Liver (tissue), 8 donors: ENCODE measurements at regions not wholly inside any gene's neighbourhood (a gene's known extent, or its start where the extent isn't known, plus 50 kb on each side); places are given as distances from the start of the nearest gene placed in this dataset.

ENCODE experiments used
- DNase-seq: peaks from one replicate; pipeline ENCODE4 v3.0.0-alpha.2; 2017; ENCODE audit warnings: low spot score
- H3K27ac ChIP-seq, 2 donors: one replicate each; pipeline ENCODE4 v1.7.0; 2013; ENCODE audit warnings: inconsistent platforms in 2 of 2, low read length in 2 of 2, control low read depth in 1 of 2, low read depth in 1 of 2, mild to moderate bottlenecking in 1 of 2
- H3K27me3 ChIP-seq, 4 donors: one replicate each; pipeline versions ENCODE4 v1.6.1 to v1.7.0; 2013; ENCODE audit warnings: low read length in 3 of 4, inconsistent platforms in 1 of 4, mild to moderate bottlenecking in 1 of 4, moderate library complexity in 1 of 4; ENCODE audit not compliant: control insufficient read depth in 4 of 4, insufficient read depth in 4 of 4
- H3K36me3 ChIP-seq, 4 donors: one replicate each; pipeline versions ENCODE4 v1.6.1 to v1.7.0; 2013; ENCODE audit warnings: low read length in 3 of 4, mild to moderate bottlenecking in 3 of 4, low read depth in 1 of 4, moderate library complexity in 1 of 4; ENCODE audit not compliant: control insufficient read depth in 4 of 4, insufficient read depth in 3 of 4
- H3K4me1 ChIP-seq, 4 donors: one replicate each; pipeline versions ENCODE4 v1.6.1 to v1.7.0; 2013; ENCODE audit warnings: low read length in 3 of 4, mild to moderate bottlenecking in 3 of 4, moderate library complexity in 1 of 4; ENCODE audit not compliant: control insufficient read depth in 4 of 4, insufficient read depth in 4 of 4
- H3K4me3 ChIP-seq, 3 donors: one replicate each; pipeline versions ENCODE4 v1.6.1 to v1.7.0; 2013; ENCODE audit warnings: low read length in 3 of 3, control low read depth in 1 of 3, low read depth in 1 of 3, mild to moderate bottlenecking in 1 of 3
- H3K9ac ChIP-seq, 2 donors: one replicate each; pipeline ENCODE4 v1.7.0; 2013; ENCODE audit warnings: low read length in 2 of 2, mild to moderate bottlenecking in 2 of 2, moderate library complexity in 2 of 2, control low read depth in 1 of 2, low read depth in 1 of 2
- H3K9me3 ChIP-seq, 4 donors: one replicate each; pipeline versions ENCODE4 v1.6.1 to v1.7.0; 2013; ENCODE audit warnings: low read length in 3 of 4; ENCODE audit not compliant: control insufficient read depth in 4 of 4
- EGR1 ChIP-seq, 2 donors: IDR thresholded peaks; 2 replicates each; pipeline ENCODE4 v1.6.1; 2016 to 2018; ENCODE audit warnings: antibody characterized with exemption in 2 of 2, low read depth in 2 of 2
- FOXA1 ChIP-seq: IDR thresholded peaks from 2 replicates; pipeline ENCODE4 v1.6.1; 2016; ENCODE audit warnings: antibody characterized with exemption
- JUND ChIP-seq, 2 donors: IDR thresholded peaks; 2 replicates each; pipeline ENCODE4 v1.6.1; 2016; ENCODE audit warnings: antibody characterized with exemption in 2 of 2
- NR2F2 ChIP-seq: IDR thresholded peaks from 2 replicates; pipeline ENCODE4 v1.6.1; 2016; ENCODE audit warnings: antibody characterized with exemption
- RAD21 ChIP-seq, 2 donors: IDR thresholded peaks; 2 replicates each; pipeline ENCODE4 v1.6.1; 2016; ENCODE audit warnings: antibody characterized with exemption in 2 of 2, mild to moderate bottlenecking in 2 of 2
- RXRA ChIP-seq, 2 donors: IDR thresholded peaks; 2 replicates each; pipeline ENCODE4 v1.6.1; 2017 to 2018; ENCODE audit warnings: antibody characterized with exemption in 2 of 2, mild to moderate bottlenecking in 1 of 2
- SP1 ChIP-seq: IDR thresholded peaks from 2 replicates; pipeline ENCODE4 v1.6.1; 2018; ENCODE audit warnings: antibody characterized with exemption, mild to moderate bottlenecking
- TAF1 ChIP-seq: conservative IDR thresholded peaks from 2 replicates; pipeline ENCODE4 v1.6.1; 2016; ENCODE audit warnings: antibody characterized with exemption, mild to moderate bottlenecking
- YY1 ChIP-seq: IDR thresholded peaks from 2 replicates; pipeline ENCODE4 v1.6.1; 2016; ENCODE audit warnings: antibody characterized with exemption, mild to moderate bottlenecking
- WGBS: extraction: QIAGEN DNeasy Blood & Tissue Kit; methylation state at CpG from one replicate; pipeline ENCODE4 v1.1.7; 2013; 5-methylcytosine and 5-hydroxymethylcytosine counted together
- TF ChIP-seq, protein P1 (sequence below): fragments of 150-350 bp; IDR thresholded peaks from 2 replicates; pipeline ENCODE4 v1.5.1; 2017; ENCODE audit warnings: improper control_type of control experiment, low read depth, low read length; ENCODE audit not compliant: missing input control
- TF ChIP-seq, protein P2 (sequence below): IDR thresholded peaks from 2 replicates; pipeline ENCODE4 v1.6.1; 2016; ENCODE audit warnings: antibody characterized with exemption
- TF ChIP-seq, protein P3 (sequence below): IDR thresholded peaks from 2 replicates; pipeline ENCODE4 v1.6.1; 2016; ENCODE audit warnings: antibody characterized with exemption
- TF ChIP-seq, protein P4 (sequence below): IDR thresholded peaks from 2 replicates; pipeline ENCODE4 v1.6.1; 2016; ENCODE audit warnings: antibody characterized with exemption, mild to moderate bottlenecking
- TF ChIP-seq, protein P5 (sequence below): IDR thresholded peaks from 2 replicates; pipeline ENCODE4 v1.6.1; 2016; ENCODE audit warnings: antibody characterized with exemption
- donor health status: healthy.
- donor health status: healthy.
- donor health status: healthy.
- donor health status: healthy.
- donor health status: healthy.

DNA sequence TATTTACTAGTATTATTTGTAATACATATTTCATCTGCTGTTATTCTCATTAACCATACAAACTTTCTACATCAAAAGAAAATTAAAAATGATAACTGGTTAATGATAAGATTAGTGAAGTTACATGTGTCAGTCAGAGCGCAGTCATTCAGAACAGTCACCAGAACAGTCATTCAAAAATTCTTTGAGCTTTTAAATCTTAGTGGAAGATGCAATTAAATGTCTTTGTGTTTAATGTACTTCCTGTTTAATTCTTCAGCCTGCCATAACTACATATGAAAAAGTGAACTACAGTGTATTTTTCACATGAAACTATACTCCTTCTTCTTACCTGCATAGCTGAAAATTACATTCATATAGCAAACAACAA, 179.7 kb upstream of the NDST4 start (continued):
- TF ChIP-seq, protein P1, sequence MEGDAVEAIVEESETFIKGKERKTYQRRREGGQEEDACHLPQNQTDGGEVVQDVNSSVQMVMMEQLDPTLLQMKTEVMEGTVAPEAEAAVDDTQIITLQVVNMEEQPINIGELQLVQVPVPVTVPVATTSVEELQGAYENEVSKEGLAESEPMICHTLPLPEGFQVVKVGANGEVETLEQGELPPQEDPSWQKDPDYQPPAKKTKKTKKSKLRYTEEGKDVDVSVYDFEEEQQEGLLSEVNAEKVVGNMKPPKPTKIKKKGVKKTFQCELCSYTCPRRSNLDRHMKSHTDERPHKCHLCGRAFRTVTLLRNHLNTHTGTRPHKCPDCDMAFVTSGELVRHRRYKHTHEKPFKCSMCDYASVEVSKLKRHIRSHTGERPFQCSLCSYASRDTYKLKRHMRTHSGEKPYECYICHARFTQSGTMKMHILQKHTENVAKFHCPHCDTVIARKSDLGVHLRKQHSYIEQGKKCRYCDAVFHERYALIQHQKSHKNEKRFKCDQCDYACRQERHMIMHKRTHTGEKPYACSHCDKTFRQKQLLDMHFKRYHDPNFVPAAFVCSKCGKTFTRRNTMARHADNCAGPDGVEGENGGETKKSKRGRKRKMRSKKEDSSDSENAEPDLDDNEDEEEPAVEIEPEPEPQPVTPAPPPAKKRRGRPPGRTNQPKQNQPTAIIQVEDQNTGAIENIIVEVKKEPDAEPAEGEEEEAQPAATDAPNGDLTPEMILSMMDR: no peak
- TF ChIP-seq, protein P2, sequence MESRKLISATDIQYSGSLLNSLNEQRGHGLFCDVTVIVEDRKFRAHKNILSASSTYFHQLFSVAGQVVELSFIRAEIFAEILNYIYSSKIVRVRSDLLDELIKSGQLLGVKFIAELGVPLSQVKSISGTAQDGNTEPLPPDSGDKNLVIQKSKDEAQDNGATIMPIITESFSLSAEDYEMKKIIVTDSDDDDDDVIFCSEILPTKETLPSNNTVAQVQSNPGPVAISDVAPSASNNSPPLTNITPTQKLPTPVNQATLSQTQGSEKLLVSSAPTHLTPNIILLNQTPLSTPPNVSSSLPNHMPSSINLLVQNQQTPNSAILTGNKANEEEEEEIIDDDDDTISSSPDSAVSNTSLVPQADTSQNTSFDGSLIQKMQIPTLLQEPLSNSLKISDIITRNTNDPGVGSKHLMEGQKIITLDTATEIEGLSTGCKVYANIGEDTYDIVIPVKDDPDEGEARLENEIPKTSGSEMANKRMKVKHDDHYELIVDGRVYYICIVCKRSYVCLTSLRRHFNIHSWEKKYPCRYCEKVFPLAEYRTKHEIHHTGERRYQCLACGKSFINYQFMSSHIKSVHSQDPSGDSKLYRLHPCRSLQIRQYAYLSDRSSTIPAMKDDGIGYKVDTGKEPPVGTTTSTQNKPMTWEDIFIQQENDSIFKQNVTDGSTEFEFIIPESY: no peak
- TF ChIP-seq, protein P3, sequence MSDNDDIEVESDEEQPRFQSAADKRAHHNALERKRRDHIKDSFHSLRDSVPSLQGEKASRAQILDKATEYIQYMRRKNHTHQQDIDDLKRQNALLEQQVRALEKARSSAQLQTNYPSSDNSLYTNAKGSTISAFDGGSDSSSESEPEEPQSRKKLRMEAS: no peak
- TF ChIP-seq EGR1 (IDR thresholded peaks at IDR 0.05; ENCODE audit: low read depth in 2 of 2) (no peak), RXRA (IDR thresholded peaks at IDR 0.05) (no peak), JUND (IDR thresholded peaks at IDR 0.05) (no peak)

DNA sequence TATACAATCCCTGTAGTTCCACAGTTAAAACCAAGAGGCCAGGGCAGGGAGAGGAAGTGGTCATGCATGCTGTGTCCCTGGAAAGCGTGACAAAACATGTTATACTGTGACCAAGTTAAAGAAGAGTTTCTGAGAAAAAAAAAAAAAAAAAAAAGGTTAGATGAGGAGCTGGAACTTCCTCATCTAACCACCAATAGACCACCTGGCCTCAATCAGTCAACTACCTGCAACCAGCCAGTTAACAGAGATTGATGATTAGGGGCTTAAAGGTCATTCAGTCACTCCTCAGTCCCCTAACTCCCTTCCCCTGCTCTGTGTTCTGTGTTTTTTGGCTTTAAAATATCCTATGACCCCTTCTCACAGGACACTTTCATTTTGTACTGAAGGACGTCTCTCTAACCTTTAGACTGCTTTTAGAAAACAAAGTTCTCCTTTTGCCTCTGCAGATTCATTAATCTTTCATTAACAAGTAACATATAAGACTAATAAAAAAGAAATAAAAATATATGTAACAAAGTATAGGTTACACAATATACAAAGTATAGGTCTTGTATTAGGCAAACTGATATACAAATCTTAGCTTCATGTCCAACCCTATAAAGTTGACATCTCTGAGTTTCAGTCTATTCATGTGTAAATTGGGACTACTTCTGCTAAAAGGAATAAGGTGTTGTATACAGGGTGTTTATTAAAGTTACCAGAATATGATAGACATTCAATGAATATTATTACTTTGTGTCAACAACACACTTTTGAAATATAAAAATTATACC, 179.1 kb upstream of the NDST4 start:
- Histone ChIP-seq H3K4me1 (no peaks in the 10 kb centered on the region), H3K4me3 (peak overlapping the region in 1 of 3 donors; percentile 45), H3K27ac (no peak overlapping the region), H3K9me3 (no peaks in the 10 kb centered on the region), H3K27me3 (no peaks in the 10 kb centered on the region), H3K9ac (no peak overlapping the region), H3K36me3 (no peaks in the 10 kb centered on the region)
- TF ChIP-seq JUND (IDR thresholded peaks at IDR 0.05) (no peak), YY1 (no peak), SP1 (no peak)
- TF ChIP-seq, protein P4, sequence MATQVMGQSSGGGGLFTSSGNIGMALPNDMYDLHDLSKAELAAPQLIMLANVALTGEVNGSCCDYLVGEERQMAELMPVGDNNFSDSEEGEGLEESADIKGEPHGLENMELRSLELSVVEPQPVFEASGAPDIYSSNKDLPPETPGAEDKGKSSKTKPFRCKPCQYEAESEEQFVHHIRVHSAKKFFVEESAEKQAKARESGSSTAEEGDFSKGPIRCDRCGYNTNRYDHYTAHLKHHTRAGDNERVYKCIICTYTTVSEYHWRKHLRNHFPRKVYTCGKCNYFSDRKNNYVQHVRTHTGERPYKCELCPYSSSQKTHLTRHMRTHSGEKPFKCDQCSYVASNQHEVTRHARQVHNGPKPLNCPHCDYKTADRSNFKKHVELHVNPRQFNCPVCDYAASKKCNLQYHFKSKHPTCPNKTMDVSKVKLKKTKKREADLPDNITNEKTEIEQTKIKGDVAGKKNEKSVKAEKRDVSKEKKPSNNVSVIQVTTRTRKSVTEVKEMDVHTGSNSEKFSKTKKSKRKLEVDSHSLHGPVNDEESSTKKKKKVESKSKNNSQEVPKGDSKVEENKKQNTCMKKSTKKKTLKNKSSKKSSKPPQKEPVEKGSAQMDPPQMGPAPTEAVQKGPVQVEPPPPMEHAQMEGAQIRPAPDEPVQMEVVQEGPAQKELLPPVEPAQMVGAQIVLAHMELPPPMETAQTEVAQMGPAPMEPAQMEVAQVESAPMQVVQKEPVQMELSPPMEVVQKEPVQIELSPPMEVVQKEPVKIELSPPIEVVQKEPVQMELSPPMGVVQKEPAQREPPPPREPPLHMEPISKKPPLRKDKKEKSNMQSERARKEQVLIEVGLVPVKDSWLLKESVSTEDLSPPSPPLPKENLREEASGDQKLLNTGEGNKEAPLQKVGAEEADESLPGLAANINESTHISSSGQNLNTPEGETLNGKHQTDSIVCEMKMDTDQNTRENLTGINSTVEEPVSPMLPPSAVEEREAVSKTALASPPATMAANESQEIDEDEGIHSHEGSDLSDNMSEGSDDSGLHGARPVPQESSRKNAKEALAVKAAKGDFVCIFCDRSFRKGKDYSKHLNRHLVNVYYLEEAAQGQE: no peak
- TF ChIP-seq, protein P3: no peak
- TF ChIP-seq, protein P5, sequence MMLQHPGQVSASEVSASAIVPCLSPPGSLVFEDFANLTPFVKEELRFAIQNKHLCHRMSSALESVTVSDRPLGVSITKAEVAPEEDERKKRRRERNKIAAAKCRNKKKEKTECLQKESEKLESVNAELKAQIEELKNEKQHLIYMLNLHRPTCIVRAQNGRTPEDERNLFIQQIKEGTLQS: no peak
- DNase-seq: no peak
- 45% methylated on average over 2 of the region's 2 CpGs for WGBS

DNA sequence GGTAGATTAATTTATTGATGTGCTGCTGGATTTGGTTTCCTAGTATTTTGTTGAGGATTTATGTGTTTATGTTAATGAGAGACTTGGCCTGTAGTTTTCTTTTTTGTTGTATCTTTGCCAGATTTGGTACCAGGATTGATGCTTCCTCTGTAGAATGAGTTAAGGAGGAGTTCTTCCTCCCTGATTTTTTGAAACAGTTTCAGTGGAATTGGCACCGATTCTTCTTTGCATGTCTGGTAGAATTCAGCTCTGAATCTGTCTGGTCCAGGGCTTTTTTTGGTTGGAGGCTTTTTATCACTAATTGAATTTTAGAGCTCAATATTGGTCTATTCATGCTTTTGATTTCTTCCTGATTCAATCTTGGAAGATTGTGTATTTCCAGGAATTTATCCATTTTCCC, 174.0 kb upstream of the NDST4 start:
- no peak overlapping the region for H3K4me3 ChIP-seq
- H3K27ac ChIP-seq: no peak overlapping the region

More for the DNA sequence above, 174.0 kb upstream of the NDST4 start:
- DNase-seq: no peak
- TF ChIP-seq, protein P4: no peak
- no peak for TF ChIP-seq RAD21 (IDR thresholded peaks at IDR 0.05)
- no peak for TF ChIP-seq FOXA1
- TF ChIP-seq TAF1: no peak
- no peak for TF ChIP-seq NR2F2
- TF ChIP-seq, protein P3: no peak
- TF ChIP-seq JUND (IDR thresholded peaks at IDR 0.05): no peak
- no peaks in the 10 kb centered on the region for H3K9me3 ChIP-seq
- H3K27me3 ChIP-seq: no peaks in the 10 kb centered on the region
- no peak overlapping the region for H3K9ac ChIP-seq
- H3K36me3 ChIP-seq: no peaks in the 10 kb centered on the region
- WGBS: 71% methylated on average over 1 of the region's 1 CpG
- no peaks in the 10 kb centered on the region for H3K4me1 ChIP-seq
